Heart left ventricle (tissue), 13 donors: ENCODE measurements at regions not wholly inside any gene's neighbourhood (a gene's known extent, or its start where the extent isn't known, plus 50 kb on each side); places are given as distances from the start of the nearest gene placed in this dataset.

Source experiments
- POLR2A ChIP-seq, 2 donors: fragments of 450-650 bp; IDR thresholded peaks; one replicate each; pipeline ENCODE4 v1.6.1; 2017; ENCODE audit warnings: antibody characterized with exemption in 2 of 2, mild to moderate bottlenecking in 2 of 2, moderate library complexity in 2 of 2
- TF ChIP-seq, protein P1 (sequence below), 12 donors: fragments of 200-600 bp; sonication (generic) in 4 of 12; IDR thresholded peaks; one replicate each; pipeline versions ENCODE4 v1.5.0 to v1.8.0; 2018 to 2022; ENCODE audit warnings: antibody characterized with exemption in 12 of 12, mild to moderate bottlenecking in 5 of 12
- donor health status: ischemic (EF 13 %, LVEDD 7.1; RV severe dilation, severe dysfunction).
- donor health status: DM: no; HTN: yes; CAD: no.
- donor health status: DM: no; HTN: no; CAD: no.
- donor health status: ischemic (EF 25% LVEDD 6.9; RV normal size, moderate dysfunction).
- donor health status: ischemic (EF 25% LVEDD 5.7; RV mildly dilated, moderate dysfunction).
- donor health status: ischemic (EF 35%, LVEDD 5.7; RV mildly dilated, moderate dysfunction).
- donor health status: nonischemic (EF 11% LVEDD 7.7; RV severe dilation, severe dysfunction).
- donor health status: DM: yes; HTN: yes; CAD: no.
- donor health status: PGD.
- donor health status: ischemic (EF 29% LVEDD 5.4; RV normal size, mild dysfunction).
- donor health status: nonischemic (EF 23%, LVEDD 6.1; RV moderate dilation, normal function).

DNA sequence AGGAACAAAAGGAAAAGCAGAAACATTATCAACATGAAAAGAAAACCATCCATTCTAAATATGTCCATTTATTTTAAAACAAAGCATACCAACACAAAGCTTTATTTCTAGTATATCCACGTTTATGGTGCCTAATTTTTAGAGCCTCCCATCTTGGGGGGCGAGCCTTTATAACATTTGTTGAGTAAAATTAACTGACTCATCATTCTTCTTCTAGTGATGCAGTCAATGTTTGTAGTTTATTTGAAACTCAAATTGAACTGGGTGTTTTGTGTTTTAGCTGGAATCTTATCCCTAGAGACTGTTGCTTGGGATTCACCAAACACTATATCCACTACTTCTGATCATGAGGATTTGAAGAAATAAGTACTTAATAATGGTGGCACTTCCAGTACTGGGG lies 366.4 kb upstream of the NPVF start:
- TF ChIP-seq, protein P1, sequence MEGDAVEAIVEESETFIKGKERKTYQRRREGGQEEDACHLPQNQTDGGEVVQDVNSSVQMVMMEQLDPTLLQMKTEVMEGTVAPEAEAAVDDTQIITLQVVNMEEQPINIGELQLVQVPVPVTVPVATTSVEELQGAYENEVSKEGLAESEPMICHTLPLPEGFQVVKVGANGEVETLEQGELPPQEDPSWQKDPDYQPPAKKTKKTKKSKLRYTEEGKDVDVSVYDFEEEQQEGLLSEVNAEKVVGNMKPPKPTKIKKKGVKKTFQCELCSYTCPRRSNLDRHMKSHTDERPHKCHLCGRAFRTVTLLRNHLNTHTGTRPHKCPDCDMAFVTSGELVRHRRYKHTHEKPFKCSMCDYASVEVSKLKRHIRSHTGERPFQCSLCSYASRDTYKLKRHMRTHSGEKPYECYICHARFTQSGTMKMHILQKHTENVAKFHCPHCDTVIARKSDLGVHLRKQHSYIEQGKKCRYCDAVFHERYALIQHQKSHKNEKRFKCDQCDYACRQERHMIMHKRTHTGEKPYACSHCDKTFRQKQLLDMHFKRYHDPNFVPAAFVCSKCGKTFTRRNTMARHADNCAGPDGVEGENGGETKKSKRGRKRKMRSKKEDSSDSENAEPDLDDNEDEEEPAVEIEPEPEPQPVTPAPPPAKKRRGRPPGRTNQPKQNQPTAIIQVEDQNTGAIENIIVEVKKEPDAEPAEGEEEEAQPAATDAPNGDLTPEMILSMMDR (IDR thresholded peaks at IDR 0.05): no peak
- TF ChIP-seq POLR2A (IDR thresholded peaks at IDR 0.05): no peak
